HL-60 (cell line): ENCODE measurements at regions not wholly inside any gene's neighbourhood (a gene's known extent, or its start where the extent isn't known, plus 50 kb on each side); places are given as distances from the start of the nearest gene placed in this dataset.

ENCODE experiments used
- GABPA ChIP-seq: IDR thresholded peaks from 2 replicates; pipeline ENCODE4 v1.6.1; 2012; ENCODE audit warnings: low read depth
- TF ChIP-seq, protein P1 (sequence below): IDR thresholded peaks from one replicate; pipeline ENCODE4 v1.5.1; 2011; ENCODE audit warnings: low read length, control low read depth, inconsistent platforms; ENCODE audit not compliant: insufficient read depth

DNA sequence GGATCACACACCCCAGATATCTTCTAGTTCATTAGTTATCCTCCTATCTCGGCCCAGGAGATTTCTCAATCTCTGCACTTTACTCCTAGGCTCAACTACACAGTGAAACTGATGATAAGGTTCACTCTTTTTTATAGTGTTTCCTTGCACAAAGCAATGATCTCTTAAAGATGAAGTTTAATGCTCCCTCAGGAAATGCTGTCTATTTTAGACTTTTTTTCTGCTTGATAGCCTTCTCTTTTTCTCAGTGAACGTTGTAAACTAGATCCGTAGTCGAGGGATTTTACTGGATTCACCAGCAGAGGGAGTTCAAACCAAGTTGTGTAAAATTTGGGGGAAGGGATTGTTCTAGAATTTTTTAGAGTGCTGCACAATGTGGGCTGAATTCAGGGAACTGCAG, 269.6 kb downstream of the GBA3 start:
- TF ChIP-seq, protein P1, sequence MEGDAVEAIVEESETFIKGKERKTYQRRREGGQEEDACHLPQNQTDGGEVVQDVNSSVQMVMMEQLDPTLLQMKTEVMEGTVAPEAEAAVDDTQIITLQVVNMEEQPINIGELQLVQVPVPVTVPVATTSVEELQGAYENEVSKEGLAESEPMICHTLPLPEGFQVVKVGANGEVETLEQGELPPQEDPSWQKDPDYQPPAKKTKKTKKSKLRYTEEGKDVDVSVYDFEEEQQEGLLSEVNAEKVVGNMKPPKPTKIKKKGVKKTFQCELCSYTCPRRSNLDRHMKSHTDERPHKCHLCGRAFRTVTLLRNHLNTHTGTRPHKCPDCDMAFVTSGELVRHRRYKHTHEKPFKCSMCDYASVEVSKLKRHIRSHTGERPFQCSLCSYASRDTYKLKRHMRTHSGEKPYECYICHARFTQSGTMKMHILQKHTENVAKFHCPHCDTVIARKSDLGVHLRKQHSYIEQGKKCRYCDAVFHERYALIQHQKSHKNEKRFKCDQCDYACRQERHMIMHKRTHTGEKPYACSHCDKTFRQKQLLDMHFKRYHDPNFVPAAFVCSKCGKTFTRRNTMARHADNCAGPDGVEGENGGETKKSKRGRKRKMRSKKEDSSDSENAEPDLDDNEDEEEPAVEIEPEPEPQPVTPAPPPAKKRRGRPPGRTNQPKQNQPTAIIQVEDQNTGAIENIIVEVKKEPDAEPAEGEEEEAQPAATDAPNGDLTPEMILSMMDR: peak; percentile 16
- TF ChIP-seq GABPA: no peak
